ENCODE measurements at regions not wholly inside any gene's neighbourhood (a gene's known extent, or its start where the extent isn't known, plus 50 kb on each side); places are given as distances from the start of the nearest gene placed in this dataset.
"Not testable (repeated sequence)": the region's sequence is repeated elsewhere in the genome, so short reads cannot be mapped to it uniquely, and the experiment has no call there.

GRCh38 chr22:16673433-16673832 is 80.8 kb upstream of the CCT8L2 start:
- TF ChIP-seq CREB1 (CRISPR knock-in tag; IDR thresholded peaks at IDR 0.05; ENCODE audit: low read depth); EZH2 (IDR thresholded peaks at IDR 0.05; ENCODE audit: low read depth, unreplicated experiment); POLR2AphosphoS5 (IDR thresholded peaks at IDR 0.05; ENCODE audit: low read depth): not testable (repeated sequence)
- TF ChIP-seq, protein P1, sequence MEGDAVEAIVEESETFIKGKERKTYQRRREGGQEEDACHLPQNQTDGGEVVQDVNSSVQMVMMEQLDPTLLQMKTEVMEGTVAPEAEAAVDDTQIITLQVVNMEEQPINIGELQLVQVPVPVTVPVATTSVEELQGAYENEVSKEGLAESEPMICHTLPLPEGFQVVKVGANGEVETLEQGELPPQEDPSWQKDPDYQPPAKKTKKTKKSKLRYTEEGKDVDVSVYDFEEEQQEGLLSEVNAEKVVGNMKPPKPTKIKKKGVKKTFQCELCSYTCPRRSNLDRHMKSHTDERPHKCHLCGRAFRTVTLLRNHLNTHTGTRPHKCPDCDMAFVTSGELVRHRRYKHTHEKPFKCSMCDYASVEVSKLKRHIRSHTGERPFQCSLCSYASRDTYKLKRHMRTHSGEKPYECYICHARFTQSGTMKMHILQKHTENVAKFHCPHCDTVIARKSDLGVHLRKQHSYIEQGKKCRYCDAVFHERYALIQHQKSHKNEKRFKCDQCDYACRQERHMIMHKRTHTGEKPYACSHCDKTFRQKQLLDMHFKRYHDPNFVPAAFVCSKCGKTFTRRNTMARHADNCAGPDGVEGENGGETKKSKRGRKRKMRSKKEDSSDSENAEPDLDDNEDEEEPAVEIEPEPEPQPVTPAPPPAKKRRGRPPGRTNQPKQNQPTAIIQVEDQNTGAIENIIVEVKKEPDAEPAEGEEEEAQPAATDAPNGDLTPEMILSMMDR (conservative IDR thresholded peaks at IDR 0.05; ENCODE audit: low read depth in 2 of 2), result not testable (repeated sequence)

Measured in GM23338 (cell line).